Transverse colon (tissue), 4 donors: ENCODE measurements at regions not wholly inside any gene's neighbourhood (a gene's known extent, or its start where the extent isn't known, plus 50 kb on each side); places are given as distances from the start of the nearest gene placed in this dataset.

ENCODE experiments used
- DNase-seq: peaks from one replicate; pipeline ENCODE4 v3.0.0-alpha.2; 2019
- H3K27ac ChIP-seq, 4 donors: fragments of 200-600 bp; sonication (generic); 2 replicates each; pipeline ENCODE4 v1.5.1; 2016 to 2018; ENCODE audit warnings: inconsistent platforms in 4 of 4
- H3K27me3 ChIP-seq: fragments of 200-600 bp; sonication (generic); 2 replicates; pipeline ENCODE4 v1.5.1; 2017; ENCODE audit warnings: inconsistent platforms
- H3K36me3 ChIP-seq, 4 donors: fragments of 200-600 bp; sonication (generic); 2 replicates each; pipeline ENCODE4 v1.5.1; 2017 to 2019; ENCODE audit warnings: inconsistent platforms in 4 of 4
- H3K4me1 ChIP-seq, 4 donors: fragments of 200-600 bp; sonication (generic); 2 replicates each; pipeline ENCODE4 v1.5.1; 2017 to 2020; ENCODE audit warnings: inconsistent platforms in 4 of 4
- H3K4me3 ChIP-seq, 4 donors: fragments of 200-600 bp; sonication (generic); 1 replicate in 1 of 4; 2 replicates in 3 of 4; pipeline versions ENCODE4 v1.5.1 to v1.6.1; 2017 to 2019; ENCODE audit warnings: inconsistent platforms in 4 of 4
- H3K9me3 ChIP-seq, 2 donors: fragments of 200-600 bp; sonication (generic); 2 replicates each; pipeline ENCODE4 v1.5.1; 2017 to 2019; ENCODE audit warnings: inconsistent platforms in 2 of 2
- EP300 ChIP-seq: sonication (generic); formaldehyde crosslinking; IDR thresholded peaks from one replicate; pipeline ENCODE4 v1.6.1; 2017; ENCODE audit warnings: antibody characterized with exemption, low read depth
- POLR2A ChIP-seq: fragments of 450-650 bp; IDR thresholded peaks from one replicate; pipeline ENCODE4 v1.6.1; 2016; ENCODE audit warnings: antibody characterized with exemption, mild to moderate bottlenecking, moderate library complexity
- POLR2AphosphoS5 ChIP-seq, 3 donors: sonication (generic); formaldehyde crosslinking; IDR thresholded peaks; one replicate each; pipeline ENCODE4 v1.6.1; 2016; ENCODE audit warnings: antibody characterized with exemption in 3 of 3
- WGBS, 2 donors: methylation state at CpG; one replicate each; pipeline ENCODE4 v1.1.5; 2018; ENCODE audit warnings: low coverage in 1 of 2; 5-methylcytosine and 5-hydroxymethylcytosine counted together
- in situ Hi-C, 4 donors: fragments of 200-750 bp; cut with MboI; loops; one replicate each; pipeline versions ENCODE4 v1.15.0 to v1.15.1; 2017; ENCODE audit warnings: low sequenced_read_pairs in 3 of 4, low pct_ligation_motif_present in 1 of 4, low pct_unique_long_range_greater_than_20kb in 1 of 4
- intact Hi-C: fragments of 100-400 bp; cut with DNase I; formaldehyde crosslinking; loops from one replicate; pipeline ENCODE4 v1.15.1; 2023; ENCODE audit warnings: low total_unique reads
- TF ChIP-seq, protein P1 (sequence below), 5 experiments: fragments of 200-600 bp in 3 of 5; fragments of 450-650 bp in 2 of 5; sonication (generic) in 3 of 5; IDR thresholded peaks; 1 replicate in 2 of 5; 2 replicates in 3 of 5; pipeline ENCODE4 v1.5.1; 2016 to 2017; ENCODE audit warnings: antibody characterized with exemption in 5 of 5, inconsistent platforms in 3 of 5, mild to moderate bottlenecking in 2 of 5, moderate library complexity in 1 of 5

DNA sequence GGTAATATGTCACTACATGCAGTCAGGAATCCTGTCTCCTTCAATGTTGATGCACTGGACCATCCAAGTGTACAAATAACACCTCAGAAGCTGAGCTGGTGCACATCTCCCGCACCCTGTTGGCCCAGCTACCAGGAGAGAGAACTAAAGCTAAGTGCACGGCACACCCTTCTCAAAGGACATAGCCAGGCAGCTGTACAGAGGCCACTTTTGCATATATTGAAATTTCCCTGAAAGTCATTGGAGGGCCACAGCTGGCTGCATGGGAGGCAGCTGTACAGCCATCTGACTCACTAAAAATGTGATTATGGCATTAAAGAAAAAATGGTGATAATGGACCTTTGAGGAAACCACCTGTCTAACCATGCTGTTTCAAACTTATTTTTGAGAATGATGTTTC is 441.7 kb downstream of the CBLN2 start:
- Histone ChIP-seq H3K27me3 (no peaks in the 10 kb centered on the region), H3K4me3 (no peak overlapping the region), H3K36me3 (no peaks in the 10 kb centered on the region), H3K4me1 (no peaks in the 10 kb centered on the region), H3K27ac (no peak overlapping the region), H3K9me3 (no peaks in the 10 kb centered on the region)
- TF ChIP-seq, protein P1, sequence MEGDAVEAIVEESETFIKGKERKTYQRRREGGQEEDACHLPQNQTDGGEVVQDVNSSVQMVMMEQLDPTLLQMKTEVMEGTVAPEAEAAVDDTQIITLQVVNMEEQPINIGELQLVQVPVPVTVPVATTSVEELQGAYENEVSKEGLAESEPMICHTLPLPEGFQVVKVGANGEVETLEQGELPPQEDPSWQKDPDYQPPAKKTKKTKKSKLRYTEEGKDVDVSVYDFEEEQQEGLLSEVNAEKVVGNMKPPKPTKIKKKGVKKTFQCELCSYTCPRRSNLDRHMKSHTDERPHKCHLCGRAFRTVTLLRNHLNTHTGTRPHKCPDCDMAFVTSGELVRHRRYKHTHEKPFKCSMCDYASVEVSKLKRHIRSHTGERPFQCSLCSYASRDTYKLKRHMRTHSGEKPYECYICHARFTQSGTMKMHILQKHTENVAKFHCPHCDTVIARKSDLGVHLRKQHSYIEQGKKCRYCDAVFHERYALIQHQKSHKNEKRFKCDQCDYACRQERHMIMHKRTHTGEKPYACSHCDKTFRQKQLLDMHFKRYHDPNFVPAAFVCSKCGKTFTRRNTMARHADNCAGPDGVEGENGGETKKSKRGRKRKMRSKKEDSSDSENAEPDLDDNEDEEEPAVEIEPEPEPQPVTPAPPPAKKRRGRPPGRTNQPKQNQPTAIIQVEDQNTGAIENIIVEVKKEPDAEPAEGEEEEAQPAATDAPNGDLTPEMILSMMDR (IDR thresholded peaks at IDR 0.05): no peak
- TF ChIP-seq POLR2AphosphoS5 (IDR thresholded peaks at IDR 0.05) (no peak), POLR2A (no peak), EP300 (no peak)
- intact Hi-C loops (no loop called here), in situ Hi-C loops (no loop called here)
- DNase-seq: no peak
- WGBS, 2 donors: 40% methylated on average over 2 of the region's 2 CpGs; no CpG with 5 or more reads in 1 of the 2 donors

- in situ Hi-C loops: no loop called here
- Histone ChIP-seq H3K27me3 (no peaks in the 10 kb centered on the region), H3K4me3 (no peak overlapping the region), H3K4me1 (no peaks in the 10 kb centered on the region), H3K9me3 (no peaks in the 10 kb centered on the region), H3K27ac (no peak overlapping the region), H3K36me3 (no peaks in the 10 kb centered on the region)
- 59 to 74% methylated on average over 2 to 5 of the region's 5 CpGs for WGBS, 2 donors
- intact Hi-C loops: no loop called here
- DNase-seq: no peak
- TF ChIP-seq POLR2AphosphoS5 (IDR thresholded peaks at IDR 0.05) (no peak), POLR2A (no peak), EP300 (no peak)
- TF ChIP-seq, protein P1 (IDR thresholded peaks at IDR 0.05): no peak
Measured at GRCh38 chr18:72100465-72101004, 443.6 kb downstream of the CBLN2 start.

DNA sequence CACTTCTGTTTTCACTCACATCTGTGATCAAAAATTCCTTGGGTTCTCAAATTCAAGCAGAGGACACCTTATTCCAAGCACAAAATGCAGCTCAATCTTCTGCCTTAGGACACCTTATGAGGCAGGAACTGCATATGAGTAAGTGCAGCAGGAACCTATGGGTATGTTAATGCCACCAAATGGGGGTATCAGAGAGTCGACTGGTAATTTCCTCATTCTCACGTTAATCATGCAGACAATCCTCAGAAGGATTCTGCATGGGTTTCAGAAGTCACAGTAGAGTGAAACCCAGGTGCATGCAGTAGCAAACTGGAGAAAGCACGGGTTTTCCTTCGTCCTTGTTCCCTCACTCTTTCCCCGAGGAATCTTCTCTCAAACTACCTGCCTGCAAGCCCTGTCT is 452.8 kb downstream of the CBLN2 start:
- TF ChIP-seq EP300 (no peak), POLR2AphosphoS5 (IDR thresholded peaks at IDR 0.05) (no peak), POLR2A (no peak)
- TF ChIP-seq, protein P1 (IDR thresholded peaks at IDR 0.05): no peak
- in situ Hi-C loops: loop anchor here in 1 of 4 donors (25.0 kb wide), 1 partner anchor 96 kb away; no protein-coding TSS in a partner anchor

GRCh38 chr18:72089432-72089831 is 454.7 kb downstream of the CBLN2 start:
- Histone ChIP-seq H3K27me3 (no peaks in the 10 kb centered on the region), H3K4me1 (no peaks in the 10 kb centered on the region), H3K9me3 (no peaks in the 10 kb centered on the region), H3K4me3 (no peak overlapping the region), H3K36me3 (no peaks in the 10 kb centered on the region), H3K27ac (no peak overlapping the region)
- TF ChIP-seq, protein P1 (IDR thresholded peaks at IDR 0.05): no peak
- TF ChIP-seq EP300 (no peak), POLR2AphosphoS5 (IDR thresholded peaks at IDR 0.05) (no peak), POLR2A (no peak)
- no peak for DNase-seq
- intact Hi-C loops (no loop called here), in situ Hi-C loops (loop anchor here in 1 of 4 donors (25.0 kb wide), 1 partner anchor 98 kb away; no protein-coding TSS in a partner anchor)
- 54 to 76% methylated on average over 3 of the region's 3 CpGs for WGBS, 2 donors

More for the DNA sequence above, 452.8 kb downstream of the CBLN2 start:
- 46% methylated on average over 5 of the region's 5 CpGs; no CpG with 5 or more reads in 1 of the 2 donors for WGBS, 2 donors
- DNase-seq: no peak
- no peak overlapping the region for H3K27ac ChIP-seq
- no peaks in the 10 kb centered on the region for H3K36me3 ChIP-seq
- H3K27me3 ChIP-seq: no peaks in the 10 kb centered on the region
- H3K9me3 ChIP-seq: no peaks in the 10 kb centered on the region
- H3K4me1 ChIP-seq: no peaks in the 10 kb centered on the region
- intact Hi-C loops: no loop called here
- H3K4me3 ChIP-seq: no peak overlapping the region
